ENCODE measurements at regions not wholly inside any gene's neighbourhood (a gene's known extent, or its start where the extent isn't known, plus 50 kb on each side); places are given as distances from the start of the nearest gene placed in this dataset.

DNA sequence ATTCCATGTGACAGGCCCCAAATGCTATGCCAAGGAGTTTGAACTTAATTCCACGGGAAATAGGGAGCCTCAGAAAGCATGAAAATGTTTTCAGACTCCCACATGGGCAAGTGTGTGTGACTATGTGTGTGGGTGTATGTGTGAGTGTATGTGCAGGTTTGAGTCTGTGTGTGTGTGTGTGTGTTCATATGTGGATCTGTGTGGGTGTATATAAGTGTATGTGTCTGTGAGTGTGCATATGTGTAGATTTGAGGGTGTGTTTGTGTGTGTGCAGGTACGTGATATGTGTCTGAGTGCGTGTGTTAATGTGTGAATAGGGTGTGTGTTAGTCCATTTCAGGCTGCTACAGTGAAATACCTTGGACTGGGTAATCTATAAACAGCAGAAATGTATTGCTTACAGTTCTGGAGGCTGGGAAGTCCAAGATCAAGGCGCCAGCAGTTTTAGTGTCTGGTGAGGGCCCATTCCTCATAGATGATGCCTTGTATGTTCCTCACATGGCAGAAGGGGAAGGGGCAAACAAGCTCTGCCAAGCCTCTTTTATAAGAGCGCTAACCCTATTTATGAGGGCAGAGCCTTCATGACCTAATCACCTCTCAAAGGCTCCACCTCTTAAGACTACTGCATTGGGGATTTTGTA lies 181.1 kb upstream of the TAB2 start:
- Histone ChIP-seq H3K4me1 (peaks cover 13% of the 10 kb centered on the region), H3K4me2 (no peak overlapping the region), H2AFZ (replicated peaks) (no peak overlapping the region), H3F3A (ENCODE audit: low read depth) (no peaks in the 10 kb centered on the region), H3K9me3 (ENCODE audit: low read depth) (no peaks in the 10 kb centered on the region), H3K27me3 (no peaks in the 10 kb centered on the region), H3K27ac (no peak overlapping the region), H3K9ac (no peak overlapping the region), H3K79me2 (ENCODE audit: low read depth) (no peaks in the 10 kb centered on the region), H3K36me3 (no peaks in the 10 kb centered on the region), H3K4me3 (no peak overlapping the region), H4K20me1 (ENCODE audit: low read depth) (no peaks in the 10 kb centered on the region)
- Mint-ChIP-seq H3K27me3 (ENCODE audit: insufficient read depth, low read depth) (peaks cover 4% of the 10 kb centered on the region), H3K9me3 (peaks cover 11% of the 10 kb centered on the region), H3K4me3 (no peak overlapping the region), H3K4me1 (peaks cover 9% of the 10 kb centered on the region), H3K27ac (no peak overlapping the region), H3K36me3 (no peaks in the 10 kb centered on the region)
- no peak for DNase-seq (ENCODE audit: low spot score)
- TF ChIP-seq EZH2 (IDR thresholded peaks at IDR 0.05) (no peak), EZH2phosphoT487 (IDR thresholded peaks at IDR 0.05) (no peak)
- TF ChIP-seq, protein P1, sequence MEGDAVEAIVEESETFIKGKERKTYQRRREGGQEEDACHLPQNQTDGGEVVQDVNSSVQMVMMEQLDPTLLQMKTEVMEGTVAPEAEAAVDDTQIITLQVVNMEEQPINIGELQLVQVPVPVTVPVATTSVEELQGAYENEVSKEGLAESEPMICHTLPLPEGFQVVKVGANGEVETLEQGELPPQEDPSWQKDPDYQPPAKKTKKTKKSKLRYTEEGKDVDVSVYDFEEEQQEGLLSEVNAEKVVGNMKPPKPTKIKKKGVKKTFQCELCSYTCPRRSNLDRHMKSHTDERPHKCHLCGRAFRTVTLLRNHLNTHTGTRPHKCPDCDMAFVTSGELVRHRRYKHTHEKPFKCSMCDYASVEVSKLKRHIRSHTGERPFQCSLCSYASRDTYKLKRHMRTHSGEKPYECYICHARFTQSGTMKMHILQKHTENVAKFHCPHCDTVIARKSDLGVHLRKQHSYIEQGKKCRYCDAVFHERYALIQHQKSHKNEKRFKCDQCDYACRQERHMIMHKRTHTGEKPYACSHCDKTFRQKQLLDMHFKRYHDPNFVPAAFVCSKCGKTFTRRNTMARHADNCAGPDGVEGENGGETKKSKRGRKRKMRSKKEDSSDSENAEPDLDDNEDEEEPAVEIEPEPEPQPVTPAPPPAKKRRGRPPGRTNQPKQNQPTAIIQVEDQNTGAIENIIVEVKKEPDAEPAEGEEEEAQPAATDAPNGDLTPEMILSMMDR (IDR thresholded peaks at IDR 0.05) = no peak

DNA sequence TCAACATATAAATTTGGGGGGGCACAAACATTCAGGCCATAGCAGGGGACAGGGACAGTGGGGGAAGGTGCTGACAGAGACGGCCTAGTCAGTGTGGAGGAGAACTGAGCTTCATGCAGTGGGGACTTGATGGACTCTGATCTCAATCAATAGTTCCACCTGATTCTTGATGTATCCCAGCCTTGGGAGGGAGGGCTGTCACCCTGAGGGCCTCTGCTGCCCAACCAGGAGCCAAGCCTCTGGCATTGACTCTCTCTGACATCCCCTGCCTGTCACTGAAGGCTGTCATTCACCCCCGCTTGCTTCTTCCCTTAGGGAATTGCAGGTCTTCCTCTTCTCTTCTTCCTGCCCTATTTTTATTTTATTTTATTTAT lies 180.6 kb upstream of the TAB2 start:
- H3K4me2 ChIP-seq = no peak overlapping the region
- Mint-ChIP-seq H3K27me3 (ENCODE audit: insufficient read depth, low read depth) (peaks cover 4% of the 10 kb centered on the region), H3K36me3 (no peaks in the 10 kb centered on the region), H3K4me1 (peaks cover 9% of the 10 kb centered on the region), H3K27ac (no peak overlapping the region), H3K4me3 (no peak overlapping the region), H3K9me3 (peaks cover 11% of the 10 kb centered on the region)
- no peak overlapping the region for H2AFZ ChIP-seq (replicated peaks)
- no peaks in the 10 kb centered on the region for H4K20me1 ChIP-seq (ENCODE audit: low read depth)
- no peaks in the 10 kb centered on the region for H3K79me2 ChIP-seq (ENCODE audit: low read depth)
- H3K27ac ChIP-seq = no peak overlapping the region
- no peaks in the 10 kb centered on the region for H3K9me3 ChIP-seq (ENCODE audit: low read depth)
- H3K9ac ChIP-seq = no peak overlapping the region
- H3K27me3 ChIP-seq = no peaks in the 10 kb centered on the region
- DNase-seq (ENCODE audit: low spot score) = no peak
- no peaks in the 10 kb centered on the region for H3F3A ChIP-seq (ENCODE audit: low read depth)
- H3K36me3 ChIP-seq = no peaks in the 10 kb centered on the region
- TF ChIP-seq EZH2 (IDR thresholded peaks at IDR 0.05) = no peak
- TF ChIP-seq, protein P1 (IDR thresholded peaks at IDR 0.05) = no peak
- TF ChIP-seq EZH2phosphoT487 (IDR thresholded peaks at IDR 0.05) = no peak
- H3K4me3 ChIP-seq = no peak overlapping the region
- H3K4me1 ChIP-seq = peaks cover 13% of the 10 kb centered on the region

- Histone ChIP-seq H3K9ac (no peak overlapping the region), H3K36me3 (peaks cover 1% of the 10 kb centered on the region), H3K79me2 (ENCODE audit: low read depth) (no peaks in the 10 kb centered on the region), H3K4me3 (no peak overlapping the region), H3K4me2 (no peak overlapping the region), H3F3A (ENCODE audit: low read depth) (no peaks in the 10 kb centered on the region), H3K4me1 (peaks cover 13% of the 10 kb centered on the region), H3K27ac (no peak overlapping the region), H3K27me3 (no peaks in the 10 kb centered on the region), H3K9me3 (ENCODE audit: low read depth) (no peaks in the 10 kb centered on the region), H4K20me1 (ENCODE audit: low read depth) (no peaks in the 10 kb centered on the region), H2AFZ (replicated peaks) (no peak overlapping the region)
- Mint-ChIP-seq H3K4me3 (no peak overlapping the region), H3K9me3 (peaks cover 5% of the 10 kb centered on the region), H3K27me3 (ENCODE audit: insufficient read depth, low read depth) (peaks cover 4% of the 10 kb centered on the region), H3K27ac (no peak overlapping the region), H3K4me1 (peaks cover 4% of the 10 kb centered on the region), H3K36me3 (no peaks in the 10 kb centered on the region)
- no peak for DNase-seq (ENCODE audit: low spot score)
- TF ChIP-seq EZH2 (IDR thresholded peaks at IDR 0.05) (no peak), EZH2phosphoT487 (IDR thresholded peaks at IDR 0.05) (no peak)
- TF ChIP-seq, protein P1 (IDR thresholded peaks at IDR 0.05) = no peak
Measured at GRCh38 chr6:149137594-149137993, 179.9 kb upstream of the TAB2 start.
